ENCODE measurements at regions not wholly inside any gene's neighbourhood (a gene's known extent, or its start where the extent isn't known, plus 50 kb on each side); places are given as distances from the start of the nearest gene placed in this dataset.
A peak's percentile ranks its signal among the peaks of the same experiment; 100 is the strongest.

- no peak overlapping the region for H3K4me3 ChIP-seq (ENCODE audit: low read depth, low read length)
- H3K36me3 ChIP-seq (ENCODE audit: control insufficient read depth, insufficient read depth, low read length) = no peaks in the 10 kb centered on the region
- TF ChIP-seq, protein P1, sequence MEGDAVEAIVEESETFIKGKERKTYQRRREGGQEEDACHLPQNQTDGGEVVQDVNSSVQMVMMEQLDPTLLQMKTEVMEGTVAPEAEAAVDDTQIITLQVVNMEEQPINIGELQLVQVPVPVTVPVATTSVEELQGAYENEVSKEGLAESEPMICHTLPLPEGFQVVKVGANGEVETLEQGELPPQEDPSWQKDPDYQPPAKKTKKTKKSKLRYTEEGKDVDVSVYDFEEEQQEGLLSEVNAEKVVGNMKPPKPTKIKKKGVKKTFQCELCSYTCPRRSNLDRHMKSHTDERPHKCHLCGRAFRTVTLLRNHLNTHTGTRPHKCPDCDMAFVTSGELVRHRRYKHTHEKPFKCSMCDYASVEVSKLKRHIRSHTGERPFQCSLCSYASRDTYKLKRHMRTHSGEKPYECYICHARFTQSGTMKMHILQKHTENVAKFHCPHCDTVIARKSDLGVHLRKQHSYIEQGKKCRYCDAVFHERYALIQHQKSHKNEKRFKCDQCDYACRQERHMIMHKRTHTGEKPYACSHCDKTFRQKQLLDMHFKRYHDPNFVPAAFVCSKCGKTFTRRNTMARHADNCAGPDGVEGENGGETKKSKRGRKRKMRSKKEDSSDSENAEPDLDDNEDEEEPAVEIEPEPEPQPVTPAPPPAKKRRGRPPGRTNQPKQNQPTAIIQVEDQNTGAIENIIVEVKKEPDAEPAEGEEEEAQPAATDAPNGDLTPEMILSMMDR (IDR thresholded peaks at IDR 0.05; ENCODE audit: insufficient read depth, low read length, severe bottlenecking) = no peak
- no peaks in the 10 kb centered on the region for H3K27me3 ChIP-seq (ENCODE audit: control insufficient read depth, insufficient read depth, low read length)
- peak; percentile 57 for DNase-seq (ENCODE audit: low read depth)
- no peak for FAIRE-seq
These were observed 144.0 kb upstream of the VRK2 start for GRCh38 chr2:57902578-57902977.

- FAIRE-seq (no peak), DNase-seq (ENCODE audit: low read depth) (peak; percentile 51)
- Histone ChIP-seq H3K27me3 (ENCODE audit: control insufficient read depth, insufficient read depth, low read length) (no peaks in the 10 kb centered on the region), H3K4me3 (ENCODE audit: low read depth, low read length) (no peak overlapping the region), H3K36me3 (ENCODE audit: control insufficient read depth, insufficient read depth, low read length) (no peaks in the 10 kb centered on the region)
- TF ChIP-seq, protein P1 (IDR thresholded peaks at IDR 0.05; ENCODE audit: insufficient read depth, low read length, severe bottlenecking) = peak; percentile 72
These were observed 140.4 kb upstream of the VRK2 start for GRCh38 chr2:57906152-57906732.

DNA sequence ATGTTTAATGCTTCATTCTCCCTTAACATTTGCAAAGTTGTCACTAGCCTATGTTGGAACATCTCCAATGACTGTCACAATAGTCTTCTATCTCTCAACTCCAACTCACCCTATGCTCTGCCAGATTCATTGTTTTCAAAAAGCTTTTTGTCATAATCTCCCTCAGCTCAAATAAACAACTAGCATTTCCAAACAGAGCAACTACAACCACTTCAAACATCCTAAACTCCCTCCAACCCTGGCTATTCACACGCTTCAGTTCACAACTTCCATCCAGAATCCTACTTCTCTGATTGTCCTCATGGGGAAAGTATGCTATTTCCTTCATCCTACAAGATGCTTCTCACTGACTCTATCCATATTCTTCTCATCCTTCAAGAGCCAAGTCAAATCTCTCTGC, 139.2 kb upstream of the VRK2 start:
- H3K4me3 ChIP-seq (ENCODE audit: low read depth, low read length) = no peak overlapping the region
- no peaks in the 10 kb centered on the region for H3K27me3 ChIP-seq (ENCODE audit: control insufficient read depth, insufficient read depth, low read length)
- no peaks in the 10 kb centered on the region for H3K36me3 ChIP-seq (ENCODE audit: control insufficient read depth, insufficient read depth, low read length)
- DNase-seq (ENCODE audit: low read depth) = no peak
- TF ChIP-seq, protein P1 (IDR thresholded peaks at IDR 0.05; ENCODE audit: insufficient read depth, low read length, severe bottlenecking) = no peak
- FAIRE-seq = no peak

DNA sequence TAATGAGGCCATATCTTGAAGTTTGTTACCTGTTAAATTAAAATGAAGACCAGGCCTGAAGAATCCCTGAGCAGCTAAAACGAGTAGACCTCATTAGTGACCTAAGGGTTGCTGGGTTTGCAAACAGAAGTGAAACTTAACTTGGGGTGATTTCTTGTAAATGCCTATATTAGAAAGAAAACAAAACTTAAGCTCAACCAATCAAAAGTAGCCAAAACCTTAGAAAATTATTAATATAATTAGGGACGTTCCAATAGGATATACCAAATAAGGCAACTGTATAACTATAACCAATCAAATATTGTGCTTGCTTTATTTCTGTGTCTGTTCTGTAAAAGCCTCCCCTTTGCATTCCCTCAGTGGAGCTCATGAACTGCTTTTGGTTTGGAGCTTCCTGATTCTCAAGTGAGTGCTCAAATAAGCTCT, 137.9 kb upstream of the VRK2 start:
- no peaks in the 10 kb centered on the region for H3K27me3 ChIP-seq (ENCODE audit: control insufficient read depth, insufficient read depth, low read length)
- FAIRE-seq (no peak), DNase-seq (ENCODE audit: low read depth) (no peak)
- H3K4me3 ChIP-seq (ENCODE audit: low read depth, low read length) = no peak overlapping the region
- no peaks in the 10 kb centered on the region for H3K36me3 ChIP-seq (ENCODE audit: control insufficient read depth, insufficient read depth, low read length)
- TF ChIP-seq, protein P1 (IDR thresholded peaks at IDR 0.05; ENCODE audit: insufficient read depth, low read length, severe bottlenecking) = no peak

DNA sequence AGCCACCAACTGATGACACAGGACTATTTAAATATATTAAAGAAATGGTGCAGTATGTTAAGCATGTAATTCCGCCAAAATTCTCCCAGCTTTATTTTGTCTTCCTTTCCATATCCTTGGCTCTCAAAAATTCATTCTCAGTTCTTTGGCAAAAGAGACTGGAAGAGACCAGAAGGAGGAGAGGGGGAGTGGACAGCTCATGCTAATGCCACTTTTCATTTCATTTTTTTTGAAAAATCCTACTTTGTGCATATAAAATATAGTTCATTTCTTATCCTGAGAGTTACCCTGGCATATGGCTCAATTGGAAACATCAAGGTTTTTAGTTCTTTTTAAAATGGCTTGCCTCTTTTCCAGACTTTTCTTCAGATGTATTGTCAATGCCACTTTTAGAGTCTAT, 128.5 kb upstream of the VRK2 start:
- TF ChIP-seq, protein P1 (IDR thresholded peaks at IDR 0.05; ENCODE audit: insufficient read depth, low read length, severe bottlenecking) = no peak
- H3K4me3 ChIP-seq (ENCODE audit: low read depth, low read length) = no peak overlapping the region
- no peak for DNase-seq (ENCODE audit: low read depth)
- no peak for FAIRE-seq
- H3K27me3 ChIP-seq (ENCODE audit: control insufficient read depth, insufficient read depth, low read length) = no peaks in the 10 kb centered on the region
- no peaks in the 10 kb centered on the region for H3K36me3 ChIP-seq (ENCODE audit: control insufficient read depth, insufficient read depth, low read length)

DNA sequence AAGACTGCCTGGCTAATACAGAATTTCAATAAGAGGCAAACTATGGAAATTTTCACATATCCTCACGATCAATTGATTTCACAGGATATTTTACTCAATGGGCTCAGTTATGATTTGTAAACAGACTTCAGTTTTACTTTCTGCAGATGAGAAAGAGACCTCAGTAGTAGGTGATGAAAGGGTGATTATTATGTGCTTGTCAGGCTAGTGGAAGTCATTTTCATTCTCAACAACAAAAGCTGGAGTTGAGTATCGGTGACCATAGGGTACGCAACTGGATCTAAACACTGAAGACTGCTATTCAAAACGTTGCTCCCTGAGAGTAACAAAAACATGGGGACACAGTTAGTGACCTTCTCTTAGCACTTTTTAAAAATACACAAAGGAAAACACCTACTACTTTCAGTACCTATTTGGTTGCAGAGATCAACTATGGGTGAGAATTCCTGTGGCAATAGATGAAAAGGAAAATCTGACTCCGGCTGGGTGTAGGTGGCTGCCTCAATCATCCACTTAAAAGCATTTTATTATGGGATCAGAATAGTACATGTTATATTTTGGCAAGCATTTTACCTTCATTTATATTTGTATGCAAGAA, 126.2 kb upstream of the VRK2 start:
- DNase-seq (ENCODE audit: low read depth) = no peak
- no peaks in the 10 kb centered on the region for H3K36me3 ChIP-seq (ENCODE audit: control insufficient read depth, insufficient read depth, low read length)
- H3K4me3 ChIP-seq (ENCODE audit: low read depth, low read length) = no peak overlapping the region
- TF ChIP-seq, protein P1 (IDR thresholded peaks at IDR 0.05; ENCODE audit: insufficient read depth, low read length, severe bottlenecking) = no peak
- H3K27me3 ChIP-seq (ENCODE audit: control insufficient read depth, insufficient read depth, low read length) = no peaks in the 10 kb centered on the region
- no peak for FAIRE-seq
